ENCODE measurements at regions not wholly inside any gene's neighbourhood (a gene's known extent, or its start where the extent isn't known, plus 50 kb on each side); places are given as distances from the start of the nearest gene placed in this dataset.

- DNase-seq (ENCODE audit: low read depth), result peak; percentile 88
Measured at GRCh38 chr9:6703898-6704639, 53.7 kb upstream of the KDM4C start.

- DNase-seq (ENCODE audit: low read depth), result no peak
Measured at GRCh38 chr9:6702707-6703106, 55.1 kb upstream of the KDM4C start.

GRCh38 chr9:6696178-6696577, 50.6 kb upstream of the GLDC start:
- DNase-seq (ENCODE audit: low read depth), result no peak

- no peak for DNase-seq (ENCODE audit: low read depth)
Measured at GRCh38 chr9:6695121-6695814, 49.7 kb upstream of the GLDC start.
